Transverse colon (tissue), 3 donors: ENCODE measurements at regions not wholly inside any gene's neighbourhood (a gene's known extent, or its start where the extent isn't known, plus 50 kb on each side); places are given as distances from the start of the nearest gene placed in this dataset.

ENCODE experiments used
- POLR2A ChIP-seq: fragments of 450-650 bp; IDR thresholded peaks from one replicate; pipeline ENCODE4 v1.6.1; 2016; ENCODE audit warnings: antibody characterized with exemption, mild to moderate bottlenecking, moderate library complexity
- TF ChIP-seq, protein P1 (sequence below), 5 experiments: fragments of 200-600 bp in 3 of 5; fragments of 450-650 bp in 2 of 5; sonication (generic) in 3 of 5; IDR thresholded peaks; 1 replicate in 2 of 5; 2 replicates in 3 of 5; pipeline ENCODE4 v1.5.1; 2016 to 2017; ENCODE audit warnings: antibody characterized with exemption in 5 of 5, inconsistent platforms in 3 of 5, mild to moderate bottlenecking in 2 of 5, moderate library complexity in 1 of 5

DNA sequence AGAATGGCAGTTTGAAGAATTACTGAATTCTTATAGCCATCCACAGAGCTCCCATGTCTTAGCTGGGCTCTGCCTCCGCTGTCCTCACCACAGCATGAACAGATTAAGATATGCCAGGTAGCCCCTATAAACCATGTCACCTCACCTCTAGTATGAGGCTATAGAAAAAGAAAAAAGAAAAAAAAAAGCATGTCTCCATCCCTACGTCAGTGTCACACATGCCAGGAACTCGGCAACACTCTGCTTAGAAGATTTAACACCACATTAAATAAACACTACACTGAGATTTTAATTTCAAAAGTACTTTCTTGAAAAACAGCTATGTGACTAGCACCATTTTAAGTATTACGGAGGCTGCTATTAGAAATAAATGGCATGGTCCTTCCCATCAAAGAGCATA, 149.4 kb downstream of the CAPZA3 start:
- TF ChIP-seq, protein P1, sequence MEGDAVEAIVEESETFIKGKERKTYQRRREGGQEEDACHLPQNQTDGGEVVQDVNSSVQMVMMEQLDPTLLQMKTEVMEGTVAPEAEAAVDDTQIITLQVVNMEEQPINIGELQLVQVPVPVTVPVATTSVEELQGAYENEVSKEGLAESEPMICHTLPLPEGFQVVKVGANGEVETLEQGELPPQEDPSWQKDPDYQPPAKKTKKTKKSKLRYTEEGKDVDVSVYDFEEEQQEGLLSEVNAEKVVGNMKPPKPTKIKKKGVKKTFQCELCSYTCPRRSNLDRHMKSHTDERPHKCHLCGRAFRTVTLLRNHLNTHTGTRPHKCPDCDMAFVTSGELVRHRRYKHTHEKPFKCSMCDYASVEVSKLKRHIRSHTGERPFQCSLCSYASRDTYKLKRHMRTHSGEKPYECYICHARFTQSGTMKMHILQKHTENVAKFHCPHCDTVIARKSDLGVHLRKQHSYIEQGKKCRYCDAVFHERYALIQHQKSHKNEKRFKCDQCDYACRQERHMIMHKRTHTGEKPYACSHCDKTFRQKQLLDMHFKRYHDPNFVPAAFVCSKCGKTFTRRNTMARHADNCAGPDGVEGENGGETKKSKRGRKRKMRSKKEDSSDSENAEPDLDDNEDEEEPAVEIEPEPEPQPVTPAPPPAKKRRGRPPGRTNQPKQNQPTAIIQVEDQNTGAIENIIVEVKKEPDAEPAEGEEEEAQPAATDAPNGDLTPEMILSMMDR (IDR thresholded peaks at IDR 0.05), result no peak
- no peak for TF ChIP-seq POLR2A
